Hematopoietic multipotent progenitor cell treated with erythropoietin and hydrocortisone succinate and interleukin-3 and kit ligand, for 17 days (in vitro differentiated cells): ENCODE measurements at regions not wholly inside any gene's neighbourhood (a gene's known extent, or its start where the extent isn't known, plus 50 kb on each side); places are given as distances from the start of the nearest gene placed in this dataset.
"Not testable (repeated sequence)": the region's sequence is repeated elsewhere in the genome, so short reads cannot be mapped to it uniquely, and the experiment has no call there.

Experiments used
- DNase-seq: peaks from one replicate; pipeline ENCODE4 v3.0.0-alpha.2; 2015; ENCODE audit warnings: low spot score

- no peak for DNase-seq
Observed at GRCh38 chr11:25159341-25159740, 662.5 kb downstream of the LUZP2 start.

GRCh38 chr11:25163421-25163820 is 666.6 kb downstream of the LUZP2 start:
- DNase-seq, result no peak

- DNase-seq, result no peak
Observed at GRCh38 chr11:25180187-25180586, 683.3 kb downstream of the LUZP2 start.

- DNase-seq, result no peak
Observed at GRCh38 chr11:25183411-25183810, 686.6 kb downstream of the LUZP2 start.

- no peak for DNase-seq
Observed at GRCh38 chr11:25197515-25197914, 700.7 kb downstream of the LUZP2 start.

- DNase-seq, result no peak
Observed at GRCh38 chr11:25198704-25199103, 701.9 kb downstream of the LUZP2 start.

- no peak for DNase-seq
Observed at GRCh38 chr11:25200925-25201324, 704.1 kb downstream of the LUZP2 start.

GRCh38 chr11:25206762-25207161 is 709.9 kb downstream of the LUZP2 start:
- no peak for DNase-seq

- no peak for DNase-seq
Observed at GRCh38 chr11:25211635-25212254, 714.9 kb downstream of the LUZP2 start.

GRCh38 chr11:25214535-25215176 is 717.8 kb downstream of the LUZP2 start:
- no peak for DNase-seq

- DNase-seq, result no peak
Observed at GRCh38 chr11:25218036-25218435, 721.2 kb downstream of the LUZP2 start.

GRCh38 chr11:25225078-25225477 is 728.2 kb downstream of the LUZP2 start:
- no peak for DNase-seq

- no peak for DNase-seq
Observed at GRCh38 chr11:25242928-25243327, 746.1 kb downstream of the LUZP2 start.

- no peak for DNase-seq
Observed at GRCh38 chr11:25244126-25244525, 747.3 kb downstream of the LUZP2 start.

- no peak for DNase-seq
Observed at GRCh38 chr11:25247336-25247735, 750.5 kb downstream of the LUZP2 start.

GRCh38 chr11:25252854-25253253 is 756.0 kb downstream of the LUZP2 start:
- DNase-seq, result no peak

- DNase-seq, result not testable (repeated sequence)
Observed at GRCh38 chr11:25263861-25264260, 767.0 kb downstream of the LUZP2 start.

- no peak for DNase-seq
Observed at GRCh38 chr11:25271301-25271700, 774.4 kb downstream of the LUZP2 start.

GRCh38 chr11:25272214-25272613 is 775.4 kb downstream of the LUZP2 start:
- DNase-seq, result no peak

GRCh38 chr11:25280821-25281220 is 784.0 kb downstream of the LUZP2 start:
- not testable (repeated sequence) for DNase-seq

- no peak for DNase-seq
Observed at GRCh38 chr11:25293166-25293565, 796.3 kb downstream of the LUZP2 start.

- DNase-seq, result no peak
Observed at GRCh38 chr11:25298450-25298849, 801.6 kb downstream of the LUZP2 start.

GRCh38 chr11:25309818-25310217 is 813.0 kb downstream of the LUZP2 start:
- DNase-seq, result no peak

GRCh38 chr11:25317216-25317615 is 820.4 kb downstream of the LUZP2 start:
- no peak for DNase-seq
